ENCODE measurements at regions not wholly inside any gene's neighbourhood (a gene's known extent, or its start where the extent isn't known, plus 50 kb on each side); places are given as distances from the start of the nearest gene placed in this dataset.

DNA sequence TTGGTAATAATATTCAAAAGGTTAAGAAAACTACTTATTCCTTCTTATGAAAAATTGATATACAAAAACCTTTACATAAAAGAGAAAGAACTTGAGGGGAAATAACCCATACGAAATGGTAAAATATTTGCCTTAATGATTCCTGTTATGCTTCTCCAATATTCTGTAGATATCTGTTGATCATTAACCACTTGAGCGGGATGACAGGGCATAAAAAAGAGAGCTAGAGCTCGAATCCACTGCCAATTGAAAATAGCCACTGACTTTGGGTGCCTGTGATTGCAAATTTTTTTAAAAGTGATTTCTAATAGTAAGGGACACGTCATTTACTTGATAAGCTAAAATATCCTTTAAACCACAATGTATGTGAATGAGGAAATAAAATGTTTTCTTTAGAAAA is 188.1 kb downstream of the MOXD1 start:
- TF ChIP-seq EP300 (IDR thresholded peaks at IDR 0.05), result no peak
- TF ChIP-seq POLR2A (IDR thresholded peaks at IDR 0.05), result no peak
- TF ChIP-seq, protein P1, sequence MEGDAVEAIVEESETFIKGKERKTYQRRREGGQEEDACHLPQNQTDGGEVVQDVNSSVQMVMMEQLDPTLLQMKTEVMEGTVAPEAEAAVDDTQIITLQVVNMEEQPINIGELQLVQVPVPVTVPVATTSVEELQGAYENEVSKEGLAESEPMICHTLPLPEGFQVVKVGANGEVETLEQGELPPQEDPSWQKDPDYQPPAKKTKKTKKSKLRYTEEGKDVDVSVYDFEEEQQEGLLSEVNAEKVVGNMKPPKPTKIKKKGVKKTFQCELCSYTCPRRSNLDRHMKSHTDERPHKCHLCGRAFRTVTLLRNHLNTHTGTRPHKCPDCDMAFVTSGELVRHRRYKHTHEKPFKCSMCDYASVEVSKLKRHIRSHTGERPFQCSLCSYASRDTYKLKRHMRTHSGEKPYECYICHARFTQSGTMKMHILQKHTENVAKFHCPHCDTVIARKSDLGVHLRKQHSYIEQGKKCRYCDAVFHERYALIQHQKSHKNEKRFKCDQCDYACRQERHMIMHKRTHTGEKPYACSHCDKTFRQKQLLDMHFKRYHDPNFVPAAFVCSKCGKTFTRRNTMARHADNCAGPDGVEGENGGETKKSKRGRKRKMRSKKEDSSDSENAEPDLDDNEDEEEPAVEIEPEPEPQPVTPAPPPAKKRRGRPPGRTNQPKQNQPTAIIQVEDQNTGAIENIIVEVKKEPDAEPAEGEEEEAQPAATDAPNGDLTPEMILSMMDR (IDR thresholded peaks at IDR 0.05), result no peak
- no peak for TF ChIP-seq POLR2AphosphoS5 (IDR thresholded peaks at IDR 0.05)
- no peaks in the 10 kb centered on the region for H3K36me3 ChIP-seq
- H3K9me3 ChIP-seq, result no peaks in the 10 kb centered on the region
- H3K27me3 ChIP-seq, result no peaks in the 10 kb centered on the region
- no peak overlapping the region for H3K27ac ChIP-seq
- H3K4me3 ChIP-seq, result no peak overlapping the region
- ATAC-seq, result no peak
- 92 to 96% methylated on average over 4 of the region's 4 CpGs for WGBS, 2 donors (ENCODE audit: low coverage in 1 of 2)
- H3K4me1 ChIP-seq, result no peaks in the 10 kb centered on the region

- Histone ChIP-seq H3K27me3 (no peaks in the 10 kb centered on the region), H3K4me1 (no peaks in the 10 kb centered on the region), H3K36me3 (no peaks in the 10 kb centered on the region), H3K9me3 (no peaks in the 10 kb centered on the region), H3K27ac (no peak overlapping the region), H3K4me3 (no peak overlapping the region)
- TF ChIP-seq EP300 (IDR thresholded peaks at IDR 0.05), result no peak
- TF ChIP-seq, protein P1 (IDR thresholded peaks at IDR 0.05), result no peak
- no peak for TF ChIP-seq POLR2A (IDR thresholded peaks at IDR 0.05)
- no peak for TF ChIP-seq POLR2AphosphoS5 (IDR thresholded peaks at IDR 0.05)
- no peak for ATAC-seq
- 36 to 73% methylated on average over 3 of the region's 3 CpGs for WGBS, 2 donors (ENCODE audit: low coverage in 1 of 2)
Measured at GRCh38 chr6:132210886-132211563, 190.2 kb downstream of the MOXD1 start.

GRCh38 chr6:132209351-132209750 is 191.9 kb downstream of the MOXD1 start:
- ATAC-seq, result no peak
- Histone ChIP-seq H3K4me3 (no peak overlapping the region), H3K4me1 (no peaks in the 10 kb centered on the region), H3K27me3 (no peaks in the 10 kb centered on the region), H3K27ac (no peak overlapping the region), H3K36me3 (no peaks in the 10 kb centered on the region), H3K9me3 (no peaks in the 10 kb centered on the region)
- TF ChIP-seq POLR2A (IDR thresholded peaks at IDR 0.05) (no peak), EP300 (IDR thresholded peaks at IDR 0.05) (no peak), POLR2AphosphoS5 (IDR thresholded peaks at IDR 0.05) (no peak)
- TF ChIP-seq, protein P1 (IDR thresholded peaks at IDR 0.05), result no peak
- 100% methylated on average over 1 of the region's 1 CpG; no CpG with 5 or more reads in 1 of the 2 donors for WGBS, 2 donors (ENCODE audit: low coverage in 1 of 2)

DNA sequence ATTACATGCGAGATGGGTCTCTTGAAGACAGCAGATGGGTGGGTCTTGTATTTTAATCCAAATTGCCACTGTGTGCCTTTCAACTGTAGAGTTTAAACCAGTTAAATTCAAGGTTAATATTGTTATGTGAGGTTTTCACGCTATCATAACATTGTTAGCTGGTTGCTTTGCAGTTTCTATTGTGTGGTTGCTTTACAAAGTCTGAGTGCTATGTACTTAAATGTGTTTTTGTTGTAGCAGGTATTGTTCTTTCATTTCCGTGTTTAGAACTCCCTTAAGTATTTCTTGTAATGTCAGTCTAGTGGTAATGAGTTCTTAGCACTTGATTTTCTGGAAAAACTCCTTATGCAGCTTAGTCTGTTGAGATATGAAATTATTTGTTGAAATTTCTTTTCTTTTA is 193.3 kb downstream of the MOXD1 start:
- H3K27me3 ChIP-seq, result no peaks in the 10 kb centered on the region
- 89% methylated on average over 3 of the region's 3 CpGs for WGBS, 2 donors (ENCODE audit: low coverage in 1 of 2)
- no peak for ATAC-seq
- H3K4me3 ChIP-seq, result no peak overlapping the region
- H3K4me1 ChIP-seq, result peaks cover 0 to 6% (median 0%) of the 10 kb centered on the region in 3 donors
- H3K36me3 ChIP-seq, result no peaks in the 10 kb centered on the region
- H3K27ac ChIP-seq, result no peak overlapping the region
- no peaks in the 10 kb centered on the region for H3K9me3 ChIP-seq
- TF ChIP-seq EP300 (IDR thresholded peaks at IDR 0.05), result no peak
- TF ChIP-seq, protein P1 (IDR thresholded peaks at IDR 0.05), result no peak
- no peak for TF ChIP-seq POLR2AphosphoS5 (IDR thresholded peaks at IDR 0.05)
- no peak for TF ChIP-seq POLR2A (IDR thresholded peaks at IDR 0.05)

GRCh38 chr6:132205946-132206345 is 195.3 kb downstream of the MOXD1 start:
- Histone ChIP-seq H3K4me1 (peaks cover 0 to 19% (median 5%) of the 10 kb centered on the region in 3 donors), H3K27ac (no peak overlapping the region), H3K36me3 (no peaks in the 10 kb centered on the region), H3K9me3 (no peaks in the 10 kb centered on the region), H3K4me3 (no peak overlapping the region), H3K27me3 (no peaks in the 10 kb centered on the region)
- no peak for ATAC-seq
- TF ChIP-seq, protein P1 (IDR thresholded peaks at IDR 0.05), result no peak
- TF ChIP-seq EP300 (IDR thresholded peaks at IDR 0.05) (no peak), POLR2A (IDR thresholded peaks at IDR 0.05) (no peak), POLR2AphosphoS5 (IDR thresholded peaks at IDR 0.05) (no peak)
- 89% methylated on average over 1 of the region's 1 CpG; no CpG with 5 or more reads in 1 of the 2 donors for WGBS, 2 donors (ENCODE audit: low coverage in 1 of 2)

Measured in gastroesophageal sphincter (tissue), 4 donors.